Naive thymus-derived CD4-positive, alpha-beta T cell (primary cell): ENCODE measurements at regions not wholly inside any gene's neighbourhood (a gene's known extent, or its start where the extent isn't known, plus 50 kb on each side); places are given as distances from the start of the nearest gene placed in this dataset.

ENCODE experiments used
- ATAC-seq: fragments of 150-1000 bp; cut with Tn5 transposase; 2 replicates; pipeline ENCODE4 v1.10.0; 2021; ENCODE audit warnings: mild to moderate bottlenecking, moderate library complexity
- CTCF ChIA-PET: fragments of 350-600 bp; sonication (Branson Sonifier 250); formaldehyde crosslinking; loops from one replicate; lab custom pipeline; 2021; ENCODE audit warnings: antibody characterized with exemption; lab: Charles Lee
- POLR2A ChIA-PET: fragments of 350-600 bp; sonication (Branson Sonifier 250); formaldehyde crosslinking; loops from one replicate; lab custom pipeline; 2021; ENCODE audit warnings: antibody characterized with exemption, inconsistent platforms; lab: Charles Lee
- DNase-seq, 9 donors: peaks; one replicate each; pipeline versions ENCODE4 v3.0.0 to v3.0.0-alpha.2; 2020 to 2022; ENCODE audit warnings: mixed read lengths in 1 of 9
- H3K27ac ChIP-seq: one replicate; pipeline ENCODE4 v1.7.0; 2013; ENCODE audit warnings: mild to moderate bottlenecking, low read depth, low read length, moderate library complexity
- H3K27me3 ChIP-seq, 2 donors: one replicate each; pipeline ENCODE4 v1.7.0; 2013; ENCODE audit warnings: low read length in 2 of 2, mild to moderate bottlenecking in 2 of 2, moderate library complexity in 2 of 2; ENCODE audit not compliant: control insufficient read depth in 2 of 2, insufficient read depth in 2 of 2
- H3K36me3 ChIP-seq, 3 experiments: 1 replicate in 2 of 3; 2 replicates in 1 of 3; pipeline ENCODE4 v1.7.0; 2013; ENCODE audit warnings: low read length in 3 of 3, mild to moderate bottlenecking in 3 of 3, moderate library complexity in 1 of 3; ENCODE audit not compliant: insufficient read depth in 3 of 3, control insufficient read depth in 2 of 3
- H3K4me1 ChIP-seq, 2 donors: one replicate each; pipeline ENCODE4 v1.7.0; 2013; ENCODE audit warnings: low read length in 2 of 2, mild to moderate bottlenecking in 2 of 2, moderate library complexity in 1 of 2; ENCODE audit not compliant: control insufficient read depth in 2 of 2, insufficient read depth in 2 of 2
- H3K4me3 ChIP-seq: 2 replicates; pipeline ENCODE4 v1.7.0; 2013; ENCODE audit warnings: mild to moderate bottlenecking, low read length
- H3K9me3 ChIP-seq, 3 experiments: 1 replicate in 2 of 3; 2 replicates in 1 of 3; pipeline ENCODE4 v1.7.0; 2013; ENCODE audit warnings: low read length in 3 of 3; ENCODE audit not compliant: control insufficient read depth in 2 of 3
- H3K27ac Mint-ChIP-seq, 9 donors: one replicate each; pipeline ENCODE4 v1.8.0; 2020 to 2022; ENCODE audit warnings: mixed read lengths in 9 of 9, mild to moderate bottlenecking in 8 of 9, moderate library complexity in 5 of 9, inconsistent platforms in 2 of 9
- H3K27me3 Mint-ChIP-seq, 5 donors: one replicate each; pipeline ENCODE4 v1.8.0; 2021 to 2022; ENCODE audit warnings: mixed read lengths in 5 of 5, mild to moderate bottlenecking in 1 of 5
- H3K36me3 Mint-ChIP-seq, 5 donors: one replicate each; pipeline ENCODE4 v1.8.0; 2020 to 2022; ENCODE audit warnings: mixed read lengths in 5 of 5, mild to moderate bottlenecking in 3 of 5, inconsistent platforms in 1 of 5
- H3K4me1 Mint-ChIP-seq, 7 donors: one replicate each; pipeline ENCODE4 v1.8.0; 2020 to 2022; ENCODE audit warnings: mixed read lengths in 7 of 7, mild to moderate bottlenecking in 3 of 7, inconsistent platforms in 1 of 7
- H3K4me3 Mint-ChIP-seq, 10 donors: one replicate each; pipeline ENCODE4 v1.8.0; 2020 to 2022; ENCODE audit warnings: mild to moderate bottlenecking in 10 of 10, mixed read lengths in 10 of 10, moderate library complexity in 6 of 10, inconsistent platforms in 2 of 10
- H3K9me3 Mint-ChIP-seq, 11 donors: one replicate each; pipeline ENCODE4 v1.8.0; 2020 to 2022; ENCODE audit warnings: mixed read lengths in 11 of 11, mild to moderate bottlenecking in 4 of 11, inconsistent platforms in 1 of 11, moderate library complexity in 1 of 11
- intact Hi-C, 2 donors: fragments of 100-400 bp; cut with micrococcal nuclease; formaldehyde crosslinking; loops; one replicate each; pipeline ENCODE4 v1.15.1; 2023

DNA sequence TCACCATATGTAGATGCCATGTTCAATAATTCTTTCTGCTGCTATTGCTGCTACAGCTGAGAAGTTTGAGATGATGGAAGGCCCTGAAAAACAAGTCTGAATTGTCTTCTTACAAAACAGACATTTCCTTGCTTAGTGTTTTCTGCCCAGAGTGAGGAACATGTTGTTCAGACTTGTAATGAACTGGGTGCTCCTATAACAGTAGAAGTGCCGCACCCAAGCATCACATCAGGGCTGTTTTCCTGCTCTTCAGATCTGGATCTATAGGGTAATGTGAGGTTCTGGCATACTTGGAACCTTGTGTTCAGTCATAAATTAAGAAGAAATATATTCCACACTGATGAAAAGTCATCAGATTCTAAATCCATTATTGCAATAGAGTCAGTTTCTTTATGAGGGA, 171.9 kb upstream of the DIO2 start:
- H3K36me3 Mint-ChIP-seq: no peaks in the 10 kb centered on the region
- no peak for DNase-seq
- CTCF ChIA-PET: no interaction called here
- no peak overlapping the region for H3K27ac Mint-ChIP-seq
- ATAC-seq: no peak
- no peaks in the 10 kb centered on the region for H3K4me1 ChIP-seq
- H3K4me3 ChIP-seq: no peak overlapping the region
- POLR2A ChIA-PET: no interaction called here
- no peaks in the 10 kb centered on the region for H3K27me3 ChIP-seq
- no peak overlapping the region for H3K27ac ChIP-seq
- no peaks in the 10 kb centered on the region for H3K4me1 Mint-ChIP-seq
- no peak overlapping the region for H3K4me3 Mint-ChIP-seq
- peaks cover 0 to 7% (median 0%) of the 10 kb centered on the region in 11 donors for H3K9me3 Mint-ChIP-seq
- H3K27me3 Mint-ChIP-seq: peaks cover 0 to 5% (median 0%) of the 10 kb centered on the region in 5 donors
- intact Hi-C loops: no loop called here
- no peaks in the 10 kb centered on the region for H3K9me3 ChIP-seq
- no peaks in the 10 kb centered on the region for H3K36me3 ChIP-seq

DNA sequence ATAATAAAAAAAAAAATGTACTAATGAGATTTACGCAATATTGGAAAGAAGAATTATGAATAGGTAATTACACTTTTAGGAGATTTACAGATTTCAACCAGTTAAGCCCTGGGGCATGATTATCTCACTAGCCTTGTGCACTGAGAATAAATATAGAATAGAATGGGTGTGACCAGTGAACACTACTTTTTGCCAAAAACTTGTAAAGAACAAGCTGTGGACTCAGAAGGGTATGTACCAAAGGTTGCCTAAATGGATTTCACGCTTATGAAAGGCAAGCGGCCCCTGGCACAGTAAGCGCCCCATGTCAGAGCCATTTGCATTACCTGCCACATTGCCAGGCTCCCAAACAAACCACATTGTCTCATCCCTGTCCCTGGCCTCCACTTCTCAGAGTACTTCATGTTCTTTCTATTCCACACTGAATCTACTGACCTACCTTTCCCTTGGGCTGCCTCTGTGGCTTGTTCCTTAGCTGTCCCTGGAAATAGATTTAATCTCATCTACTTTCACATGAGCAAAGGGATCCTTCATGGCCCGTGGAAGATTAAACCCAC, 170.6 kb upstream of the DIO2 start:
- H3K4me1 Mint-ChIP-seq: no peaks in the 10 kb centered on the region
- no peaks in the 10 kb centered on the region for H3K36me3 Mint-ChIP-seq
- H3K4me3 Mint-ChIP-seq: no peak overlapping the region
- intact Hi-C loops: no loop called here
- H3K27me3 Mint-ChIP-seq: peaks cover 0 to 5% (median 0%) of the 10 kb centered on the region in 5 donors
- Histone ChIP-seq H3K36me3 (no peaks in the 10 kb centered on the region), H3K27me3 (no peaks in the 10 kb centered on the region), H3K27ac (no peak overlapping the region), H3K4me3 (no peak overlapping the region), H3K9me3 (no peaks in the 10 kb centered on the region), H3K4me1 (no peaks in the 10 kb centered on the region)
- no peak for ATAC-seq
- peaks cover 0 to 7% (median 0%) of the 10 kb centered on the region in 11 donors for H3K9me3 Mint-ChIP-seq
- DNase-seq: no peak
- ChIA-PET CTCF (no interaction called here), POLR2A (no interaction called here)
- H3K27ac Mint-ChIP-seq: no peak overlapping the region

DNA sequence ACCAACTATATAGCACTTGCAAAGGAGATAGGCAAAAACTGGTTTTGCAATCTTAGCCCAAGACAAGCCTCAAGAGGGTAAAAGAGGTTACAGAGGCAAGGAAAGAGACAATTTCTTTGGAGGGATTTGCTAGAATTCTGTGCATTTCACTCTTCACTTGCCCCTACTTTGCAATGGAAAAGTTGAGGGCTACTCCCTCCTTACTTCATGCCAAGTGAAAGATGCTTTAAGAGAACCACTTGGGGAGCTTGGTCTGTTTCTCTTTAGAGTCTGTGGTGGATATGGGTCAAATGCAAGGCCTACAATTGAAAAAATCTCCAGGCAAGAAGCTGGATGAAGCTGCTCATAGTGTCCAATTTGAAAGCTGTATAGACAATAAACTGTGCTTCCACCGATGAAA, 167.7 kb upstream of the DIO2 start:
- Mint-ChIP-seq H3K9me3 (peaks cover 0 to 7% (median 3%) of the 10 kb centered on the region in 11 donors), H3K27ac (no peak overlapping the region), H3K27me3 (peaks cover 0 to 6% (median 0%) of the 10 kb centered on the region in 5 donors), H3K4me3 (no peak overlapping the region), H3K4me1 (no peaks in the 10 kb centered on the region), H3K36me3 (no peaks in the 10 kb centered on the region)
- no peaks in the 10 kb centered on the region for H3K4me1 ChIP-seq
- H3K4me3 ChIP-seq: no peak overlapping the region
- no peaks in the 10 kb centered on the region for H3K27me3 ChIP-seq
- H3K27ac ChIP-seq: no peak overlapping the region
- H3K9me3 ChIP-seq: no peaks in the 10 kb centered on the region
- DNase-seq (no peak), ATAC-seq (no peak)
- ChIA-PET CTCF (no interaction called here), POLR2A (no interaction called here)
- intact Hi-C loops: no loop called here
- no peaks in the 10 kb centered on the region for H3K36me3 ChIP-seq

DNA sequence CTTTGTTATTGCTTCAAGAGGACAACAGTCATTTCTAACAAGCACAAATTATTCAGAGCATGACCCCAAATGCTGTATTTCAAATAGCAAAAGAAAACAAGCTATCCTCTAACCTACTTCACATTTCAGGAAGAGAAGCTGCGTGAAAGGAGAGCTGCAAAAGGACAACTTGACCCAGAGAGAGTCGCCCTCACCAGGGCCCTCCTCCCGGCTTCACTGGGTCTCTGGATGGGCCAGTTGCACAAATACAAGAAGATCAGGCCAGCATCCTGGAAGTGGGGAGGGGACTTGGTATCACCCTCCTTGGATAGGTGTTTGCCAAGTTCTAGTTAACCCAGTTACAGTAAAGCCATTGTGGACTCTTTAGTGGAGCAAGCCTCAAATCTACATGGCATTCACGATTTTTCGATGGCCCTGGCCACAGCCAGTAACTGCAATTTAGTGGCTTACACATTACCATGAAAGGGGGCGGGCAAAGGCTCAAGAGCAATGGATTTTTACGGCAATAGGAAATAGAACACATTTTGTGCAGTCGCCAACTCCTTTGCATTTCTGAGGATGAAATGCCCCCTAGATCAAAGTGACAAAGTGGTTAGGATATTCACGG, 166.9 kb upstream of the DIO2 start:
- ATAC-seq (no peak), DNase-seq (no peak)
- Mint-ChIP-seq H3K9me3 (peaks cover 0 to 12% (median 5%) of the 10 kb centered on the region in 11 donors), H3K27ac (no peak overlapping the region), H3K4me3 (no peak overlapping the region), H3K27me3 (peaks cover 0 to 6% (median 0%) of the 10 kb centered on the region in 5 donors), H3K4me1 (no peaks in the 10 kb centered on the region), H3K36me3 (no peaks in the 10 kb centered on the region)
- Histone ChIP-seq H3K4me3 (no peak overlapping the region), H3K4me1 (no peaks in the 10 kb centered on the region), H3K27ac (no peak overlapping the region), H3K27me3 (no peaks in the 10 kb centered on the region), H3K36me3 (no peaks in the 10 kb centered on the region), H3K9me3 (no peaks in the 10 kb centered on the region)
- intact Hi-C loops: no loop called here
- ChIA-PET CTCF (no interaction called here), POLR2A (no interaction called here)

DNA sequence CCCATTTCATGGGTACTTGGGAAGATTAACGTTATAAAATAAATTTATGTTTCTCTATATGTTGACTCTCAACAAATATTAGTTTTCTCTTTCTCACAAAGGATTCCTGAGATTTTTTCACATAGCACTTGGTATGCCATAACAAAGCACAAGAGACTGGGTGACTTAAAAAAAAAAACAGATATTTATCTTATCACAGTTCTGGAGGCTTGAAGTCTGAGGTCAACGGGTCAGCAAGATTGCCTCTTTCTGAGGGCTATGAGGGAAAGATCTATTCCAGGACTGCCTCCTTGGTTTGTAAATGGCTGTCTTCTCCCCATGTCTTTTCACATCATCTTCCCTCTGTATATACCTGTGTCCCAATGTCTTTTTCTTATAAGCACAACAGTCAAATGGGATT, 153.5 kb upstream of the DIO2 start:
- ATAC-seq: no peak
- intact Hi-C loops: no loop called here
- Mint-ChIP-seq H3K27ac (no peak overlapping the region), H3K27me3 (no peaks in the 10 kb centered on the region), H3K9me3 (peaks cover 2 to 14% (median 7%) of the 10 kb centered on the region in 11 donors), H3K4me3 (no peak overlapping the region), H3K36me3 (no peaks in the 10 kb centered on the region), H3K4me1 (no peaks in the 10 kb centered on the region)
- CTCF ChIA-PET: no interaction called here
- Histone ChIP-seq H3K4me1 (no peaks in the 10 kb centered on the region), H3K9me3 (no peaks in the 10 kb centered on the region), H3K36me3 (no peaks in the 10 kb centered on the region), H3K27ac (no peak overlapping the region), H3K4me3 (no peak overlapping the region), H3K27me3 (no peaks in the 10 kb centered on the region)
- POLR2A ChIA-PET: no interaction called here
- no peak for DNase-seq

DNA sequence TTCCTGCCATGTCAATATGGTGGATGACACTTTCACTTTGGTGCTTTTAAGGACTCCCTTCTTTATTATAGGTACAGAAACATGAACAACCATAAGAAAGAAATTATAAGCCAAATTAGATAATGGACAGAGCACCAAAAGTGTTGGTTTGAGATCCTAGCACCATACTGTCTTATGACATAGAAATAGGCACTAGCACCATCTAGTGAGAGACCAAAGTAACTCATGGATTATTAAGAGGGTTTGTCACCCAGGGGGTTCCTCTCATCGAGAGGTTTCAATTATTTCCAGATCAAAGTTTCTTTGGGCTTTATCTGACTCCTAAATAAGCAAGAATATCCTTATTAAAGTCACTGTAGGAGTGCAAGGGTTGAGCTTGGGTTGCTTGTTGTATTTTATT, 153.0 kb upstream of the DIO2 start:
- Mint-ChIP-seq H3K27ac (no peak overlapping the region), H3K9me3 (peaks cover 2 to 14% (median 6%) of the 10 kb centered on the region in 11 donors), H3K36me3 (no peaks in the 10 kb centered on the region), H3K4me3 (no peak overlapping the region), H3K27me3 (no peaks in the 10 kb centered on the region), H3K4me1 (no peaks in the 10 kb centered on the region)
- no peaks in the 10 kb centered on the region for H3K4me1 ChIP-seq
- ChIA-PET POLR2A (no interaction called here), CTCF (no interaction called here)
- ATAC-seq (no peak), DNase-seq (no peak)
- no peaks in the 10 kb centered on the region for H3K27me3 ChIP-seq
- no peak overlapping the region for H3K4me3 ChIP-seq
- intact Hi-C loops: no loop called here
- no peaks in the 10 kb centered on the region for H3K9me3 ChIP-seq
- no peak overlapping the region for H3K27ac ChIP-seq
- no peaks in the 10 kb centered on the region for H3K36me3 ChIP-seq

DNA sequence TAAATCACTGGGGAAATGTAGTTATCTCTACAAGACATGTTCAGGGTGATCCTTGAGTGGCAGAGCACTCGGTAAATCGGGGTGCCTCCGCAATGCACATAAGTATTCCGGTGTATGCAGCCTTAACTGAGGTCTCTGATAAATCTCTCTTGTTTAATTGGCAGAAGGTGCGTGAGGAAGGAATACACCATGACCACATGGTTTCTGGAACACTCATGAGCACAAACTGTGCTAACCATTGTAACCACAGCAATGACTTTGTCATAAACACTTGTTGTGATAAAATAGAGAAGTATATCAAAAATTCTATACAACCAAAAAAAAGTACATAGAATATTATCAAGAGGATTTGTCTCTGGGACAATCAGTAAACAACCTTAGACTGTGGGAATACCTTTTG, 146.8 kb upstream of the DIO2 start:
- Histone ChIP-seq H3K27me3 (no peaks in the 10 kb centered on the region), H3K4me3 (no peak overlapping the region), H3K36me3 (no peaks in the 10 kb centered on the region), H3K4me1 (no peaks in the 10 kb centered on the region), H3K27ac (no peak overlapping the region), H3K9me3 (no peaks in the 10 kb centered on the region)
- Mint-ChIP-seq H3K27me3 (peaks cover 0 to 3% (median 0%) of the 10 kb centered on the region in 5 donors), H3K9me3 (peaks cover 2 to 23% (median 8%) of the 10 kb centered on the region in 11 donors), H3K27ac (no peak overlapping the region), H3K36me3 (no peaks in the 10 kb centered on the region), H3K4me1 (no peaks in the 10 kb centered on the region), H3K4me3 (no peak overlapping the region)
- ChIA-PET POLR2A (no interaction called here), CTCF (no interaction called here)
- no peak for ATAC-seq
- no peak for DNase-seq
- intact Hi-C loops: no loop called here
